Lower leg skin (tissue), 3 donors: ENCODE measurements at regions not wholly inside any gene's neighbourhood (a gene's known extent, or its start where the extent isn't known, plus 50 kb on each side); places are given as distances from the start of the nearest gene placed in this dataset.

Experiments used
- POLR2A ChIP-seq, 2 donors: fragments of 450-650 bp; IDR thresholded peaks; one replicate each; pipeline ENCODE4 v1.6.1; 2016 to 2017; ENCODE audit warnings: antibody characterized with exemption in 2 of 2, mild to moderate bottlenecking in 1 of 2, moderate library complexity in 1 of 2
- TF ChIP-seq, protein P1 (sequence below), 3 donors: fragments of 450-650 bp; IDR thresholded peaks; one replicate each; pipeline ENCODE4 v1.5.1; 2016; ENCODE audit warnings: antibody characterized with exemption in 3 of 3, mild to moderate bottlenecking in 3 of 3, moderate library complexity in 2 of 3

DNA sequence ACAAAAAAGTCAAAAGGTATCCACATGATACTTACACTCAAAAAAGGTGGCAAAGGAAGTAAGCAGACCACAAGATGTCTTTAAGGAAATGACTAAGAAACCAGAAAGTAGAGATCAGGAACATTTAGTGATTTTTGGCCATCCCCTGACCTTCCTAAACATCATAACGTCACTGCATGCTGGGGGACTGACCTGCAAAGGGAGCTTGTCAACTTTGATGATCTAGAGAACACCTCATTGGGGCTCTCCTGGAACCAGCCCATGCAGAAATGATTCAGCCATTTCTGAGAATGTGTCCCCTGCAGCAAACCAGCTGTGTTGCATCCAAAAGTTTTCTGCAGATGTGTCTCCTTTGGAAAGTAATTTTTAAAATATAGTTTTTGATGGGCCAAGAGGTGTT is 152.2 kb upstream of the RASSF8 start:
- TF ChIP-seq, protein P1, sequence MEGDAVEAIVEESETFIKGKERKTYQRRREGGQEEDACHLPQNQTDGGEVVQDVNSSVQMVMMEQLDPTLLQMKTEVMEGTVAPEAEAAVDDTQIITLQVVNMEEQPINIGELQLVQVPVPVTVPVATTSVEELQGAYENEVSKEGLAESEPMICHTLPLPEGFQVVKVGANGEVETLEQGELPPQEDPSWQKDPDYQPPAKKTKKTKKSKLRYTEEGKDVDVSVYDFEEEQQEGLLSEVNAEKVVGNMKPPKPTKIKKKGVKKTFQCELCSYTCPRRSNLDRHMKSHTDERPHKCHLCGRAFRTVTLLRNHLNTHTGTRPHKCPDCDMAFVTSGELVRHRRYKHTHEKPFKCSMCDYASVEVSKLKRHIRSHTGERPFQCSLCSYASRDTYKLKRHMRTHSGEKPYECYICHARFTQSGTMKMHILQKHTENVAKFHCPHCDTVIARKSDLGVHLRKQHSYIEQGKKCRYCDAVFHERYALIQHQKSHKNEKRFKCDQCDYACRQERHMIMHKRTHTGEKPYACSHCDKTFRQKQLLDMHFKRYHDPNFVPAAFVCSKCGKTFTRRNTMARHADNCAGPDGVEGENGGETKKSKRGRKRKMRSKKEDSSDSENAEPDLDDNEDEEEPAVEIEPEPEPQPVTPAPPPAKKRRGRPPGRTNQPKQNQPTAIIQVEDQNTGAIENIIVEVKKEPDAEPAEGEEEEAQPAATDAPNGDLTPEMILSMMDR (IDR thresholded peaks at IDR 0.05): no peak
- no peak for TF ChIP-seq POLR2A (IDR thresholded peaks at IDR 0.05)
